ENCODE measurements at regions not wholly inside any gene's neighbourhood (a gene's known extent, or its start where the extent isn't known, plus 50 kb on each side); places are given as distances from the start of the nearest gene placed in this dataset.

DNA sequence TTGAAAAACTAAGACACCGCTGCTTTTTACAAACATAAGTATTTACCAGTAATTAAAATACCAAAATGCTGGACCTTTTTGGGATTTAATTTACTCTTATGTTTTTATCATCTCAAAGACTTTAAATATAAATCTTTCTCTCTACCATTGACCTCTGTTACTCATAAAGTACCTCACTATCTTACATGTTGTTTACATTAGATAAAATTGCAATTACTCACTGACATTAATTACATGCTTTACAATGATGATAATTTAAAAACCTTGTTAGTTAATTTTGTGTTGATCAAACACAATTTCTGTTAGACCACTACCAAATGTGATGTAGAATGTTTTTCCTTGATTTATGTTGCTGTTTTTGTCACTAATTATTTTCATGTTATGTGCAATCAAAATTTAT, 139.5 kb downstream of the PTH2R start:
- TF ChIP-seq, protein P1, sequence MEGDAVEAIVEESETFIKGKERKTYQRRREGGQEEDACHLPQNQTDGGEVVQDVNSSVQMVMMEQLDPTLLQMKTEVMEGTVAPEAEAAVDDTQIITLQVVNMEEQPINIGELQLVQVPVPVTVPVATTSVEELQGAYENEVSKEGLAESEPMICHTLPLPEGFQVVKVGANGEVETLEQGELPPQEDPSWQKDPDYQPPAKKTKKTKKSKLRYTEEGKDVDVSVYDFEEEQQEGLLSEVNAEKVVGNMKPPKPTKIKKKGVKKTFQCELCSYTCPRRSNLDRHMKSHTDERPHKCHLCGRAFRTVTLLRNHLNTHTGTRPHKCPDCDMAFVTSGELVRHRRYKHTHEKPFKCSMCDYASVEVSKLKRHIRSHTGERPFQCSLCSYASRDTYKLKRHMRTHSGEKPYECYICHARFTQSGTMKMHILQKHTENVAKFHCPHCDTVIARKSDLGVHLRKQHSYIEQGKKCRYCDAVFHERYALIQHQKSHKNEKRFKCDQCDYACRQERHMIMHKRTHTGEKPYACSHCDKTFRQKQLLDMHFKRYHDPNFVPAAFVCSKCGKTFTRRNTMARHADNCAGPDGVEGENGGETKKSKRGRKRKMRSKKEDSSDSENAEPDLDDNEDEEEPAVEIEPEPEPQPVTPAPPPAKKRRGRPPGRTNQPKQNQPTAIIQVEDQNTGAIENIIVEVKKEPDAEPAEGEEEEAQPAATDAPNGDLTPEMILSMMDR (IDR thresholded peaks at IDR 0.05; ENCODE audit: borderline replicate concordance, extremely low read depth, low read length, poor library complexity, severe bottlenecking) = no peak
- TF ChIP-seq EZH2 (IDR thresholded peaks at IDR 0.05; ENCODE audit: borderline replicate concordance, low read depth, low read length, severe bottlenecking) = no peak

Data from DND-41 (cell line).